Activated CD4-positive, alpha-beta T cell treated with anti-CD3 and anti-CD28 coated beads for 36 hours (primary cell): ENCODE measurements at regions not wholly inside any gene's neighbourhood (a gene's known extent, or its start where the extent isn't known, plus 50 kb on each side); places are given as distances from the start of the nearest gene placed in this dataset.

Source experiments
- ATAC-seq: fragments of 200-7000 bp; cut with Tn5 transposase; one replicate; pipeline ENCODE4 v1.10.0; 2021; ENCODE audit warnings: mild to moderate bottlenecking, moderate library complexity
- CTCF ChIA-PET: fragments of 350-600 bp; sonication (Branson Sonifier 250); formaldehyde crosslinking; loops from one replicate; lab custom pipeline; 2021; ENCODE audit warnings: antibody characterized with exemption; lab: Charles Lee
- POLR2A ChIA-PET: fragments of 350-600 bp; sonication (Branson Sonifier 250); formaldehyde crosslinking; loops from one replicate; lab custom pipeline; 2021; ENCODE audit warnings: antibody characterized with exemption, inconsistent platforms; lab: Charles Lee
- DNase-seq: peaks from one replicate; pipeline ENCODE4 v3.0.0-alpha.2; 2020
- H3K27ac Mint-ChIP-seq: one replicate; pipeline ENCODE4 v1.8.0; 2021; ENCODE audit warnings: mixed read lengths
- H3K27me3 Mint-ChIP-seq: one replicate; pipeline ENCODE4 v1.8.0; 2021; ENCODE audit warnings: mixed read lengths
- H3K36me3 Mint-ChIP-seq: one replicate; pipeline ENCODE4 v1.8.0; 2021; ENCODE audit warnings: low read depth, mixed read lengths
- H3K4me1 Mint-ChIP-seq: one replicate; pipeline ENCODE4 v1.8.0; 2021; ENCODE audit warnings: mixed read lengths
- H3K4me3 Mint-ChIP-seq: one replicate; pipeline ENCODE4 v1.8.0; 2021; ENCODE audit warnings: mild to moderate bottlenecking, moderate library complexity, mixed read lengths
- H3K9me3 Mint-ChIP-seq: one replicate; pipeline ENCODE4 v1.8.0; 2021; ENCODE audit warnings: low read depth, mixed read lengths
- intact Hi-C, 2 experiments: fragments of 100-400 bp; cut with DNase I in 1 of 2; cut with micrococcal nuclease in 1 of 2; formaldehyde crosslinking; loops; one replicate each; pipeline versions ENCODE4 v1.14.2 to v1.15.1; 2022 to 2024; cut with DNase I, micrococcal nuclease

- H3K9me3 Mint-ChIP-seq = peaks cover 5% of the 10 kb centered on the region
- H3K4me3 Mint-ChIP-seq = no peak overlapping the region
Observed at GRCh38 chr15:69781411-69782125, 316.1 kb downstream of the TLE3 start.

GRCh38 chr15:69782139-69782658, 315.5 kb downstream of the TLE3 start:
- CTCF ChIA-PET = interaction anchor here (0.5 to 0.8 kb wide), 2 partner anchors 31 to 85 kb away, joined by 3 read pairs; no protein-coding TSS in a partner anchor
- no peak overlapping the region for H3K4me3 Mint-ChIP-seq
- POLR2A ChIA-PET = no interaction called here

More at GRCh38 chr15:69781411-69782125, 316.1 kb downstream of the TLE3 start:
- Mint-ChIP-seq H3K27ac (no peak overlapping the region), H3K4me1 (peaks cover 30% of the 10 kb centered on the region), H3K36me3 (no peaks in the 10 kb centered on the region), H3K27me3 (peaks cover 8% of the 10 kb centered on the region)
- ChIA-PET POLR2A (no interaction called here), CTCF (interaction anchor here (0.5 to 1.2 kb wide), 4 partner anchors 22 to 85 kb away, joined by 3 to 4 read pairs (median 4); no protein-coding TSS in a partner anchor)
- ATAC-seq = no peak
- intact Hi-C loops = no loop called here
- no peak for DNase-seq

DNA sequence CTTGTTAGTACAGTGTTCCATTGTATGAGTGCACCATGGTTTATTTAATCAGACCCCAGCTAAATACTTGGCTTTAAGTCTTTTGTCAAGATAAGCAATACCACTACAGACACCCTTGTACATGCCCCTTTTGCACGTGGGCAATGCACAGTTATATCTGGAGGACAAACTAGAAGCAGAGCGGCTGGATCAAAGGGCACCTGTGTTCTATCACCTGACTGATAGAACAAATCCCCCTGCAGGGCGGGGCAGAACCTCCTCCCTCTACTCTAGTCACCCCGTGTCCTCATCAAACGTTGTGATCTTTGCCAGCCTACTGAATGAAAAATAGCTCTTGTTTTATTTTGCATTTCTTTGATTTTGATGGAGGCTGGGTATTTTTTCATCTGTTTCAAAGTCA, 314.9 kb downstream of the TLE3 start:
- ATAC-seq = peak; percentile 88
- no peaks in the 10 kb centered on the region for H3K36me3 Mint-ChIP-seq
- H3K27me3 Mint-ChIP-seq = peaks cover 10% of the 10 kb centered on the region
- intact Hi-C loops = no loop called here
- CTCF ChIA-PET = interaction anchor here (0.7 to 0.8 kb wide), 2 partner anchors 31 to 540 kb away, joined by 3 read pairs; no protein-coding TSS in a partner anchor
- H3K4me3 Mint-ChIP-seq = no peak overlapping the region
- POLR2A ChIA-PET = no interaction called here
- H3K4me1 Mint-ChIP-seq = peaks cover 30% of the 10 kb centered on the region
- H3K9me3 Mint-ChIP-seq = no peaks in the 10 kb centered on the region
- DNase-seq = peak; percentile 69
- no peak overlapping the region for H3K27ac Mint-ChIP-seq

More at GRCh38 chr15:69782139-69782658, 315.5 kb downstream of the TLE3 start:
- Mint-ChIP-seq H3K27me3 (peaks cover 10% of the 10 kb centered on the region), H3K4me1 (peaks cover 30% of the 10 kb centered on the region), H3K27ac (no peak overlapping the region), H3K36me3 (no peaks in the 10 kb centered on the region), H3K9me3 (peaks cover 4% of the 10 kb centered on the region)
- DNase-seq (no peak), ATAC-seq (no peak)
- intact Hi-C loops = no loop called here

DNA sequence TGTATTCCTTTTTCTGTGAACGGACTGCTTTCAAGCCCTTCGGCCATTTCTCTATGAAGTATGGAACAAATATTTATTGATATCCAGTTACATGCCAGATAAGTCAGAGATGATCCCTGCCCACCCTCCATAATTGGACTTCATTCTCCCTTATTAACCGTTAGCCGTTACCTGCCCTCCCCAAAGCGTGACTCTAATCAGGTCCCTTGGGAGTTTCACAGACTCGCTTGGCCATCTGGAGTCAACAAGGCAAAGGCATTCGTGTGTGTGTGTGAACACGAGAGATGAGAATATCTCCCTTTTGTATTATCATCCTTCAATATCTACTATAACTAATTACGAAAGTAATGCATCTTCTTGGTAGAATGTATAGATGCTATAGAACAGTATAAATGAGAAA, 314.5 kb downstream of the TLE3 start:
- peaks cover 10% of the 10 kb centered on the region for H3K27me3 Mint-ChIP-seq
- no peak overlapping the region for H3K27ac Mint-ChIP-seq
- CTCF ChIA-PET = interaction anchor here (0.7 kb wide), 1 partner anchor 540 kb away, joined by 3 read pairs; no protein-coding TSS in a partner anchor
- POLR2A ChIA-PET = no interaction called here
- peaks cover 30% of the 10 kb centered on the region for H3K4me1 Mint-ChIP-seq
- no peak overlapping the region for H3K4me3 Mint-ChIP-seq
- no peaks in the 10 kb centered on the region for H3K36me3 Mint-ChIP-seq
- intact Hi-C loops = no loop called here
- ATAC-seq (no peak), DNase-seq (no peak)
- no peaks in the 10 kb centered on the region for H3K9me3 Mint-ChIP-seq

DNA sequence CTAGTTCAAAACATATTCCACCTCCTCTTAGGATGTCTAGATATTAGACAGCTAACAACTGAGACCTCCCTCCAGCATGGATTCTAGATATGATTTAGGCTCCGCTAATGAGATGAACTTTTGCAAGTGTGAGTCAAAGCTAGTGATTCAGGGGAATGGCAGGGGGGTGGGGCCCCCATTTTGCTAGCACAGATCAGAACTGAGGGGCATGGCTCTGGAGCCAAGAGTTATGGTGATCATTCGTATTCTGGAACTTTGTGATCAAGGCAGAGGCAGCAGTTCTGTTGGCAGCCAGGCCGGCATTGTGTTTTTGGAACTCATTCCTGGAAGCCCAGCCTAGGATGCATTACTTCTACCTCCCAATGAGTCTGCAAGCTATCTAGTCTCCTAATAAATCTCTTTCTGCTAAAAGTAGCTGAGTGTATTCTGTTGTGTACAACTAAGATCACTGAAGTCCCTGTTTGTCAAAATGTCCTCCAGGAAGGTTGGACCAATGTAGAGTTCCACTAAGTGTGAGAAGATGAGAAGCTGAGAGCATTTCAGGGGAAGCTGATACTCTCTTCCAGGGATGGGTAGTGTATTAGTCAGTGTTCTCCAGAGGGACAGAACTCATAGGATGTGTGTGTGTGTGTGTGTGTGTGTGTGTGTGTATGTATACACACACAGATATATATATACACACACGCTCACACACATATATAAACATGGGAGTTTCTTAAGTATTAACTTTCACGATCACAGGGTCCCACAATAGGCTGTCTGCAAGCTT, 312.7 kb downstream of the TLE3 start:
- H3K27me3 Mint-ChIP-seq = peaks cover 10% of the 10 kb centered on the region
- no peaks in the 10 kb centered on the region for H3K36me3 Mint-ChIP-seq
- no peak overlapping the region for H3K27ac Mint-ChIP-seq
- DNase-seq (peak; percentile 40), ATAC-seq (peak; percentile 30)
- CTCF ChIA-PET = no interaction called here
- no peaks in the 10 kb centered on the region for H3K9me3 Mint-ChIP-seq
- no peak overlapping the region for H3K4me3 Mint-ChIP-seq
- POLR2A ChIA-PET = no interaction called here
- intact Hi-C loops = no loop called here
- H3K4me1 Mint-ChIP-seq = peaks cover 30% of the 10 kb centered on the region

DNA sequence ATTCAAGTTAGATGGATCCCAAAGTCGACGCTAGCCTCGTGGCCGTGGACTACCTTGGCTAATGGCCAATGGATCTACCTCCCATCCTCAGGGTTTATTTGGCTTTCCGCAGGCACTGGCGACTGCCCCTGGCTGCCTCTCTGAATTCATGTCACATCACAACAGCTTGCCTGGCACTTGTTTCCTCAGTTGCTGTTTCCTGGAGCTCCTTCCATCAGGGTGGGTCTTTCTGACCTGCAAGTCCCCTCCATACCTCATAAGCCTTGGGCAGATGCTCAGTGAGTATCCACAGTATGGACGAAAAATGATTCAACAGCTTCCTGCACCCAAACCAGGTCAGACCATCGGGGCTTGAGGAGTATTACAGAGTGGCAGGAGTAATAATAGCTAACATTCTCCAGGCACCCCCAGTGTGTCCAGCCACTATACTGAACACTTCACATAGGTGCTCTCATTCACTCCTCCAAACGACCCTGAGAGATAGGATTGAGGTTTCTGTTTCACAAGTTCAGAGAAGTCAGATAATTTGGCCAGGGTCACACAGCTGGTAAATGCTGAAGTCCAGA, 311.5 kb downstream of the TLE3 start:
- Mint-ChIP-seq H3K4me1 (peaks cover 30% of the 10 kb centered on the region), H3K9me3 (peaks cover 4% of the 10 kb centered on the region), H3K4me3 (no peak overlapping the region), H3K27ac (no peak overlapping the region), H3K36me3 (no peaks in the 10 kb centered on the region), H3K27me3 (peaks cover 10% of the 10 kb centered on the region)
- intact Hi-C loops = no loop called here
- DNase-seq (no peak), ATAC-seq (no peak)
- ChIA-PET CTCF (interaction anchor here (1.3 kb wide), 1 partner anchor 57 kb away, joined by 3 read pairs; no protein-coding TSS in a partner anchor), POLR2A (no interaction called here)

GRCh38 chr15:69787791-69788190, 309.9 kb downstream of the TLE3 start:
- peaks cover 10% of the 10 kb centered on the region for H3K27me3 Mint-ChIP-seq
- ChIA-PET CTCF (interaction anchor here (0.5 kb wide), 1 partner anchor 338 kb away, joined by 3 read pairs; no protein-coding TSS in a partner anchor), POLR2A (no interaction called here)
- no peak overlapping the region for H3K4me3 Mint-ChIP-seq
- intact Hi-C loops = no loop called here
- DNase-seq (no peak), ATAC-seq (no peak)
- H3K4me1 Mint-ChIP-seq = peaks cover 15% of the 10 kb centered on the region
- H3K9me3 Mint-ChIP-seq = peaks cover 14% of the 10 kb centered on the region
- H3K27ac Mint-ChIP-seq = no peak overlapping the region
- H3K36me3 Mint-ChIP-seq = peaks cover 8% of the 10 kb centered on the region

DNA sequence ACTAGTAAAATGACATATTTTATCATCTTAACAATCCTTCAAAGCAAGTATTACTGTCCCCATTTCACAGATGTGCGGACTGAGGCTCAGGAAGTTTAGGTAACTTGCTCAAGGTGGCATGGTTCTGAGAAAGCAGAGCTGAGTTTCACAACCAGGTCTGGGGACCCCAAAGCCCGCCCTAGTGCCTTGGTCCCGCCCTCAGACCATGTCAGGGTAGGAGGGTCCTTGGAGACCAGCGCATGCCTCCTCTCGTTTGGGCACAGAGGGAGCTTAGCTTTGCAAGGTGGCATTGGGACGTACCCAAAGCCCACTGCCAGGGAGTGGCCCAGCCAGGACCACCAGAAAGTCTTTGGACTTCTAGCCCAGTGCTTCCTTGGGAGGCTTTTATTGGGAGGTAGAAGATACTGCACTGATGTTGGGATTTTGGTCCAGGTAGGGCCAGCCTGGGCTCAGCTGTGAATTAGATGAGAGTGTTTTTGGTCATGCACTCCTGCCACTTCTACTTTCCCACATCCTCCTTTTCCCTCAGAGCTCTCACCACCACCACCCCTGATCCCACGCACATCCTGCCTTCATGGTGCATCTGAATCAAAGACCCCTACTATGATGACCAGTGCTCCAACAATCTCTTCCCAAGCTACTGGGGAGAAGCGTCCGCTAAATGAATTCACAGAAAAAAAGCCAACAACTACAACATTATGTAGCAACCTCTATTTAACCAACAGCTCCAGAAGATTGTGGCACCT, 307.9 kb downstream of the TLE3 start:
- no peak overlapping the region for H3K27ac Mint-ChIP-seq
- ChIA-PET POLR2A (no interaction called here), CTCF (interaction anchor here (1.1 kb wide), 1 partner anchor 26 kb away, joined by 3 read pairs; no protein-coding TSS in a partner anchor)
- H3K9me3 Mint-ChIP-seq = peaks cover 14% of the 10 kb centered on the region
- peaks cover 3% of the 10 kb centered on the region for H3K27me3 Mint-ChIP-seq
- ATAC-seq (no peak), DNase-seq (no peak)
- intact Hi-C loops = no loop called here
- peaks cover 3% of the 10 kb centered on the region for H3K4me1 Mint-ChIP-seq
- H3K4me3 Mint-ChIP-seq = no peak overlapping the region
- peaks cover 8% of the 10 kb centered on the region for H3K36me3 Mint-ChIP-seq

- peaks cover 2% of the 10 kb centered on the region for H3K27me3 Mint-ChIP-seq
- ChIA-PET CTCF (interaction anchor here (1.1 kb wide), 1 partner anchor 27 kb away, joined by 3 read pairs; no protein-coding TSS in a partner anchor), POLR2A (no interaction called here)
- peaks cover 14% of the 10 kb centered on the region for H3K9me3 Mint-ChIP-seq
- no peaks in the 10 kb centered on the region for H3K4me1 Mint-ChIP-seq
- no peak overlapping the region for H3K27ac Mint-ChIP-seq
- DNase-seq (no peak), ATAC-seq (no peak)
- H3K4me3 Mint-ChIP-seq = no peak overlapping the region
- intact Hi-C loops = no loop called here
- H3K36me3 Mint-ChIP-seq = peaks cover 8% of the 10 kb centered on the region
Observed at GRCh38 chr15:69790632-69791031, 307.1 kb downstream of the TLE3 start.

DNA sequence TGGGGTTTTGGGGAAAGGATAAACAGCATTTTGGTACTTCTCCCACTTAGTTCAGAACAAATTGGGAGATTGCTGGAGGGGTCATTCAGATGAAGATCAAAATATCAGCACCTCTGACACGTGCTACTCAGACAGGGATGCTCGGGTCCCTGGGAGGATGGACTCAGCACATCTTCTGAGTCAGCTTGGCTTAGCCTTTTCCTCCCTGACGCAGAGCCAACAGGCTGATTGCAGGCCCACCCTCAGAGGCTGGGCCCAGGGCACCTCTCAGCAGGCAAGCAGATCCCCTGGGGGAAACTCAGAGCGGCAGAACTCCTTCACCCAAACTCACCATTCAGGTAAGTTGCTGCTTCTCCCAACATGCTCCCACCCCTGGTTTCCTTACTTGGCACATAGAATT, 304.9 kb downstream of the TLE3 start:
- intact Hi-C loops = no loop called here
- POLR2A ChIA-PET = interaction anchor here (0.6 kb wide), 1 partner anchor 115 kb away, joined by 3 read pairs; no protein-coding TSS in a partner anchor
- no peak for ATAC-seq
- H3K36me3 Mint-ChIP-seq = peaks cover 8% of the 10 kb centered on the region
- peaks cover 14% of the 10 kb centered on the region for H3K9me3 Mint-ChIP-seq
- H3K4me1 Mint-ChIP-seq = no peaks in the 10 kb centered on the region
- no peak for DNase-seq
- H3K4me3 Mint-ChIP-seq = no peak overlapping the region
- H3K27ac Mint-ChIP-seq = no peak overlapping the region
- H3K27me3 Mint-ChIP-seq = no peaks in the 10 kb centered on the region
- CTCF ChIA-PET = no interaction called here

GRCh38 chr15:69793431-69793780, 304.3 kb downstream of the TLE3 start:
- ChIA-PET POLR2A (no interaction called here), CTCF (no interaction called here)
- Mint-ChIP-seq H3K4me3 (no peak overlapping the region), H3K9me3 (peaks cover 14% of the 10 kb centered on the region), H3K4me1 (no peaks in the 10 kb centered on the region), H3K36me3 (peaks cover 8% of the 10 kb centered on the region), H3K27me3 (no peaks in the 10 kb centered on the region), H3K27ac (no peak overlapping the region)
- no peak for DNase-seq
- no peak for ATAC-seq
- intact Hi-C loops = no loop called here
